ENCODE measurements at regions not wholly inside any gene's neighbourhood (a gene's known extent, or its start where the extent isn't known, plus 50 kb on each side); places are given as distances from the start of the nearest gene placed in this dataset.
"Not testable (repeated sequence)": the region's sequence is repeated elsewhere in the genome, so short reads cannot be mapped to it uniquely, and the experiment has no call there.

- no peaks in the 10 kb centered on the region for H3K27me3 ChIP-seq (replicated peaks; ENCODE audit: insufficient read depth)
- TF ChIP-seq CTCF (IDR thresholded peaks at IDR 0.05), result no peak
- DNase-seq (ENCODE audit: low spot score) (no peak), ATAC-seq (ENCODE audit: insufficient number of reproducible peaks, low FRiP score, low read depth) (no peak)
- H3K4me1 ChIP-seq (ENCODE audit: control insufficient read depth in 1 of 2, low read depth in 2 of 2), result no peaks in the 10 kb centered on the region
- no peaks in the 10 kb centered on the region for H3K36me3 ChIP-seq
- H3K4me3 ChIP-seq, result no peak overlapping the region
- H3K9me3 ChIP-seq, result no peaks in the 10 kb centered on the region
- H3K27ac ChIP-seq, result no peak overlapping the region
Observed at GRCh38 chr5:85549836-85550599, 1067.7 kb upstream of the COX7C start.

- no peak for DNase-seq (ENCODE audit: low spot score)
- Histone ChIP-seq H3K27me3 (replicated peaks; ENCODE audit: insufficient read depth) (no peaks in the 10 kb centered on the region), H3K4me1 (ENCODE audit: control insufficient read depth in 1 of 2, low read depth in 2 of 2) (no peaks in the 10 kb centered on the region), H3K36me3 (no peaks in the 10 kb centered on the region), H3K9me3 (no peaks in the 10 kb centered on the region), H3K4me3 (no peak overlapping the region), H3K27ac (no peak overlapping the region)
- TF ChIP-seq CTCF (IDR thresholded peaks at IDR 0.05), result no peak
- no peak for ATAC-seq (ENCODE audit: insufficient number of reproducible peaks, low FRiP score, low read depth)
Observed at GRCh38 chr5:85556464-85556863, 1061.3 kb upstream of the COX7C start.

- DNase-seq (ENCODE audit: low spot score) (no peak), ATAC-seq (ENCODE audit: insufficient number of reproducible peaks, low FRiP score, low read depth) (no peak)
- Histone ChIP-seq H3K27me3 (replicated peaks; ENCODE audit: insufficient read depth) (no peaks in the 10 kb centered on the region), H3K36me3 (no peaks in the 10 kb centered on the region), H3K9me3 (no peaks in the 10 kb centered on the region), H3K4me1 (ENCODE audit: control insufficient read depth in 1 of 2, low read depth in 2 of 2) (no peaks in the 10 kb centered on the region), H3K27ac (no peak overlapping the region), H3K4me3 (no peak overlapping the region)
- no peak for TF ChIP-seq CTCF (IDR thresholded peaks at IDR 0.05)
Observed at GRCh38 chr5:85576666-85577065, 1041.1 kb upstream of the COX7C start.

- peaks cover 0 to 13% of the 10 kb centered on the region in 2 donors for H3K4me1 ChIP-seq (ENCODE audit: control insufficient read depth in 1 of 2, low read depth in 2 of 2)
- not testable (repeated sequence) for H3K4me3 ChIP-seq; H3K27me3 ChIP-seq (replicated peaks; ENCODE audit: insufficient read depth); ATAC-seq (ENCODE audit: insufficient number of reproducible peaks, low FRiP score, low read depth); H3K27ac ChIP-seq; DNase-seq (ENCODE audit: low spot score); H3K36me3 ChIP-seq; H3K9me3 ChIP-seq
Observed at GRCh38 chr5:85587806-85588205, 1029.9 kb upstream of the COX7C start.

- H3K4me1 ChIP-seq (ENCODE audit: control insufficient read depth in 1 of 2, low read depth in 2 of 2), result peaks cover 0 to 13% of the 10 kb centered on the region in 2 donors
- H3K4me3 ChIP-seq; H3K9me3 ChIP-seq; ATAC-seq (ENCODE audit: insufficient number of reproducible peaks, low FRiP score, low read depth); H3K36me3 ChIP-seq; H3K27ac ChIP-seq; DNase-seq (ENCODE audit: low spot score); H3K27me3 ChIP-seq (replicated peaks; ENCODE audit: insufficient read depth): not testable (repeated sequence)
Observed at GRCh38 chr5:85588268-85588667, 1029.5 kb upstream of the COX7C start.

- Histone ChIP-seq H3K27me3 (replicated peaks; ENCODE audit: insufficient read depth) (no peaks in the 10 kb centered on the region), H3K27ac (no peak overlapping the region), H3K36me3 (no peaks in the 10 kb centered on the region), H3K9me3 (no peaks in the 10 kb centered on the region), H3K4me1 (ENCODE audit: control insufficient read depth in 1 of 2, low read depth in 2 of 2) (peaks cover 0 to 13% of the 10 kb centered on the region in 2 donors), H3K4me3 (no peak overlapping the region)
- no peak for ATAC-seq (ENCODE audit: insufficient number of reproducible peaks, low FRiP score, low read depth)
- DNase-seq (ENCODE audit: low spot score), result no peak
- TF ChIP-seq CTCF (IDR thresholded peaks at IDR 0.05), result no peak
Observed at GRCh38 chr5:85590764-85591163, 1027.0 kb upstream of the COX7C start.
